ENCODE measurements at regions not wholly inside any gene's neighbourhood (a gene's known extent, or its start where the extent isn't known, plus 50 kb on each side); places are given as distances from the start of the nearest gene placed in this dataset.

DNA sequence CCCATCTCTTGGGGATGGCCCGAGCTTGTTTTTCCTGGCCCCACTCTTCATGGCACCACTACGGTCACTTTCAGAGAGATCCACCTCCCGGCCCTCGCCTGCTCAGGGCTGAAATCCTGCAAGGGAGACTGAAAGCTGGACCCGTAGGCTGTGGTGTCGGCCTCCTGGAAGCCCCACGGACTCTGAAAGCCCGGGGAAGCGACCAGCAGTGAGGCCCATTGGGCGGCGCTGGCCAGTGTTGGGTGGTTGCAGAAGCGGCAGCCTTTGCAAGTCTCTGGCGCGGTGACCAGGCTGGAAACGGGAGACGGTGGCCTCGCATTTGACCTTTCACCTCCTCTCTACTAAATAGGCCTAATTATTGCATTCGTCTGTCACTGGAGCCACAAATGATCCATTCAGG, 186.0 kb upstream of the FOXF1 start:
- no peaks in the 10 kb centered on the region for H3K4me1 Mint-ChIP-seq (ENCODE audit: low read depth, unreplicated experiment)
- BruUV-seq (replicated peaks) = no TSS peak
- peak in 1 of 2 experiments; percentile 33 for DNase-seq
- no peaks in the 10 kb centered on the region for H3K9me3 Mint-ChIP-seq (ENCODE audit: unreplicated experiment)
- ChIA-PET CTCF (interaction anchor here (0.9 kb wide), 1 partner anchor 16 kb away, joined by 3 read pairs; no protein-coding TSS in a partner anchor), POLR2A (no interaction called here)
- TF ChIP-seq CTCF (IDR thresholded peaks at IDR 0.05; ENCODE audit: insufficient read depth in 1 of 2, low read depth in 1 of 2, low read length in 1 of 2, severe bottlenecking in 1 of 2, unreplicated experiment in 1 of 2) = no peak
- no peak overlapping the region for H3K4me3 Mint-ChIP-seq (ENCODE audit: unreplicated experiment)
- peaks cover 12% of the 10 kb centered on the region for H3K27me3 Mint-ChIP-seq (ENCODE audit: insufficient read depth, unreplicated experiment)
- no peaks in the 10 kb centered on the region for H3K36me3 ChIP-seq (ENCODE audit: control insufficient read depth, insufficient read depth, low read length)
- no peaks in the 10 kb centered on the region for H3K4me1 ChIP-seq
- intact Hi-C loops (cut with micrococcal nuclease; ENCODE audit: unreplicated experiment) = no loop called here
- H3K9me3 ChIP-seq = no peaks in the 10 kb centered on the region
- no peak overlapping the region for H3K4me3 ChIP-seq (ENCODE audit: low read depth, low read length)
- H3K36me3 Mint-ChIP-seq (ENCODE audit: insufficient read depth, unreplicated experiment) = no peaks in the 10 kb centered on the region
- H3K27me3 ChIP-seq (replicated peaks; ENCODE audit: control insufficient read depth, insufficient read depth, low read length) = no peaks in the 10 kb centered on the region; the same call in 1 of the 2 replicates
- no peak overlapping the region for H3K27ac Mint-ChIP-seq (ENCODE audit: unreplicated experiment)

- ChIA-PET POLR2A (no interaction called here), CTCF (no interaction called here)
- H3K9me3 ChIP-seq = no peaks in the 10 kb centered on the region
- no peak for DNase-seq
- no peaks in the 10 kb centered on the region for H3K36me3 ChIP-seq (ENCODE audit: control insufficient read depth, insufficient read depth, low read length)
- no peak overlapping the region for H3K4me3 Mint-ChIP-seq (ENCODE audit: unreplicated experiment)
- H3K9me3 Mint-ChIP-seq (ENCODE audit: unreplicated experiment) = no peaks in the 10 kb centered on the region
- H3K27me3 ChIP-seq (replicated peaks; ENCODE audit: control insufficient read depth, insufficient read depth, low read length) = no peaks in the 10 kb centered on the region; the same call in none of the 2 replicates
- no peaks in the 10 kb centered on the region for H3K4me1 ChIP-seq
- H3K4me1 Mint-ChIP-seq (ENCODE audit: low read depth, unreplicated experiment) = no peaks in the 10 kb centered on the region
- BruUV-seq (replicated peaks) = no TSS peak
- TF ChIP-seq CTCF (IDR thresholded peaks at IDR 0.05; ENCODE audit: insufficient read depth in 1 of 2, low read depth in 1 of 2, low read length in 1 of 2, severe bottlenecking in 1 of 2, unreplicated experiment in 1 of 2) = no peak
- H3K27me3 Mint-ChIP-seq (ENCODE audit: insufficient read depth, unreplicated experiment) = peaks cover 15% of the 10 kb centered on the region
- intact Hi-C loops (cut with micrococcal nuclease; ENCODE audit: unreplicated experiment) = no loop called here
- no peak overlapping the region for H3K27ac Mint-ChIP-seq (ENCODE audit: unreplicated experiment)
- no peaks in the 10 kb centered on the region for H3K36me3 Mint-ChIP-seq (ENCODE audit: insufficient read depth, unreplicated experiment)
- H3K4me3 ChIP-seq (ENCODE audit: low read depth, low read length) = no peak overlapping the region
Observed at GRCh38 chr16:86325360-86325759, 185.0 kb upstream of the FOXF1 start.

GRCh38 chr16:86325895-86326294, 184.4 kb upstream of the FOXF1 start:
- Mint-ChIP-seq H3K4me1 (ENCODE audit: low read depth, unreplicated experiment) (no peaks in the 10 kb centered on the region), H3K36me3 (ENCODE audit: insufficient read depth, unreplicated experiment) (no peaks in the 10 kb centered on the region), H3K27ac (ENCODE audit: unreplicated experiment) (no peak overlapping the region), H3K9me3 (ENCODE audit: unreplicated experiment) (no peaks in the 10 kb centered on the region), H3K4me3 (ENCODE audit: unreplicated experiment) (no peak overlapping the region), H3K27me3 (ENCODE audit: insufficient read depth, unreplicated experiment) (peaks cover 15% of the 10 kb centered on the region)
- no peaks in the 10 kb centered on the region for H3K36me3 ChIP-seq (ENCODE audit: control insufficient read depth, insufficient read depth, low read length)
- no peaks in the 10 kb centered on the region; the same call in none of the 2 replicates for H3K27me3 ChIP-seq (replicated peaks; ENCODE audit: control insufficient read depth, insufficient read depth, low read length)
- BruUV-seq (replicated peaks) = no TSS peak
- no peaks in the 10 kb centered on the region for H3K4me1 ChIP-seq
- CTCF ChIA-PET = no interaction called here
- intact Hi-C loops (cut with micrococcal nuclease; ENCODE audit: unreplicated experiment) = no loop called here
- H3K9me3 ChIP-seq = no peaks in the 10 kb centered on the region
- DNase-seq = no peak
- no peak overlapping the region for H3K4me3 ChIP-seq (ENCODE audit: low read depth, low read length)
- POLR2A ChIA-PET = no interaction called here
- no peak for TF ChIP-seq CTCF (IDR thresholded peaks at IDR 0.05; ENCODE audit: insufficient read depth in 1 of 2, low read depth in 1 of 2, low read length in 1 of 2, severe bottlenecking in 1 of 2, unreplicated experiment in 1 of 2)
